Endothelial cell of umbilical vein (primary cell): ENCODE measurements at regions not wholly inside any gene's neighbourhood (a gene's known extent, or its start where the extent isn't known, plus 50 kb on each side); places are given as distances from the start of the nearest gene placed in this dataset.

Experiments
- BruUV-seq: library from RNA; stranded (reverse); fragments of 400-500 nt; replicated peaks from 2 replicates; lab custom pipeline; 2021; lab: Mats Ljungman, UMichigan
- CTCF ChIA-PET: fragments of 300-600, 350-600 bp; sonication (Branson Sonifier 250); formaldehyde crosslinking; loops from one replicate; lab custom pipeline; 2021; ENCODE audit warnings: antibody characterized with exemption, inconsistent platforms; lab: Charles Lee
- POLR2A ChIA-PET: fragments of 300-600, 350-600 bp; sonication (Branson Sonifier 250); formaldehyde crosslinking; loops from one replicate; lab custom pipeline; 2021; ENCODE audit warnings: antibody characterized with exemption, inconsistent platforms; lab: Charles Lee
- DNase-seq: peaks from one replicate; pipeline ENCODE4 v3.0.0-alpha.2; 2011; ENCODE audit warnings: low read depth, low spot score
- FAIRE-seq: peaks from 2 replicates; lab custom pipeline; 2011; peaks lifted over from hg19 to GRCh38; lab: Jason Lieb, UNC
- H2AFZ ChIP-seq: 2 replicates; pipeline ENCODE4 v1.6.0; 2012; ENCODE audit warnings: low read depth, low read length, control low read depth, inconsistent platforms
- H3K27ac ChIP-seq: 2 replicates; pipeline ENCODE4 v1.5.1; 2011; ENCODE audit warnings: low read depth, mild to moderate bottlenecking, control low read depth, low read length, moderate library complexity; ENCODE audit not compliant: insufficient read depth
- H3K27me3 ChIP-seq, 2 experiments: 2 replicates each; pipeline versions ENCODE4 v1.6.0 to v1.6.1; 2011; ENCODE audit warnings: low read length in 2 of 2, mixed read lengths in 1 of 2; ENCODE audit not compliant: control insufficient read depth in 2 of 2, insufficient read depth in 2 of 2
- H3K36me3 ChIP-seq, 2 experiments: 2 replicates in 1 of 2; 3 replicates in 1 of 2; pipeline ENCODE4 v1.5.1; 2011; ENCODE audit warnings: low read length in 2 of 2, mild to moderate bottlenecking in 1 of 2, moderate library complexity in 1 of 2; ENCODE audit not compliant: control insufficient read depth in 2 of 2, insufficient read depth in 2 of 2; ENCODE audit errors: extremely low read depth in 1 of 2
- H3K4me1 ChIP-seq: 3 replicates; pipeline ENCODE4 v1.5.1; 2011; ENCODE audit warnings: mild to moderate bottlenecking, low read length; ENCODE audit not compliant: control insufficient read depth, insufficient read depth; ENCODE audit errors: extremely low read depth
- H3K4me2 ChIP-seq: 2 replicates; pipeline ENCODE4 v1.6.1; 2011; ENCODE audit warnings: low read length, control low read depth, mixed read lengths; ENCODE audit not compliant: insufficient read depth
- H3K4me3 ChIP-seq, 3 experiments: fragments of 200-600 bp in 1 of 3; sonication (generic), shearing (Covaris generic) in 1 of 3; replicated peaks in 1 of 3; 2 replicates each; pipeline ENCODE4 v1.5.1; 2011 to 2016; ENCODE audit warnings: control low read depth in 3 of 3, low read length in 3 of 3, mild to moderate bottlenecking in 2 of 3, inconsistent platforms in 1 of 3, low read depth in 1 of 3, moderate library complexity in 1 of 3; ENCODE audit not compliant: insufficient read depth in 1 of 3
- H3K79me2 ChIP-seq: 2 replicates; pipeline ENCODE4 v1.6.0; 2012; ENCODE audit warnings: low read length, inconsistent platforms; ENCODE audit not compliant: control insufficient read depth, insufficient read depth
- H3K9ac ChIP-seq: replicated peaks from 2 replicates; pipeline ENCODE3; 2011; ENCODE audit warnings: low read length, control low read depth; ENCODE audit not compliant: insufficient read depth; ENCODE audit errors: extremely low read depth
- H3K9me1 ChIP-seq: replicated peaks from 3 replicates; pipeline ENCODE4 v1.6.0; 2011; ENCODE audit warnings: mild to moderate bottlenecking, low read length; ENCODE audit not compliant: control insufficient read depth, insufficient read depth; ENCODE audit errors: extremely low read depth
- H3K9me3 ChIP-seq: replicated peaks from 2 replicates; pipeline ENCODE4 v1.5.1; 2012; ENCODE audit warnings: low read length, inconsistent platforms; ENCODE audit not compliant: control insufficient read depth, insufficient read depth
- H4K20me1 ChIP-seq: replicated peaks from 2 replicates; pipeline ENCODE3; 2011; ENCODE audit warnings: mild to moderate bottlenecking, low read length; ENCODE audit not compliant: control insufficient read depth, insufficient read depth; ENCODE audit errors: extremely low read depth
- CTCF ChIP-seq, 2 donors: IDR thresholded peaks; 1 replicate in 1 of 2; 2 replicates in 1 of 2; pipeline ENCODE4 v1.5.1; 2011; ENCODE audit warnings: low read length in 2 of 2, mild to moderate bottlenecking in 2 of 2, moderate library complexity in 2 of 2, control low read depth in 1 of 2, inconsistent platforms in 1 of 2, low read depth in 1 of 2; ENCODE audit not compliant: insufficient read depth in 1 of 2; ENCODE audit errors: extremely low read depth in 1 of 2
- FOS ChIP-seq: IDR thresholded peaks from 2 replicates; pipeline ENCODE4 v1.6.1; 2011; ENCODE audit warnings: mild to moderate bottlenecking, low read length, moderate library complexity, borderline replicate concordance; ENCODE audit not compliant: insufficient read depth
- GATA2 ChIP-seq: IDR thresholded peaks from 2 replicates; pipeline ENCODE4 v1.7.0; 2011; ENCODE audit warnings: low read depth, mild to moderate bottlenecking, moderate library complexity, mixed read lengths, low read length; ENCODE audit not compliant: insufficient read length, insufficient read depth
- JUN ChIP-seq: IDR thresholded peaks from 2 replicates; pipeline ENCODE4 v1.6.1; 2011; ENCODE audit warnings: borderline replicate concordance, low read depth; ENCODE audit not compliant: insufficient read length, insufficient read depth
- MAX ChIP-seq: IDR thresholded peaks from 2 replicates; pipeline ENCODE4 v1.6.1; 2011; ENCODE audit not compliant: insufficient read depth, insufficient read length
- MYC ChIP-seq: IDR thresholded peaks from one replicate; pipeline ENCODE4 v1.6.1; 2011; ENCODE audit warnings: mild to moderate bottlenecking, low read depth, low read length
- dilution Hi-C: fragments of 300-500 bp; cut with MboI; formaldehyde crosslinking; loops from one replicate; pipeline ENCODE4 v1.15.0; 2019; ENCODE audit warnings: low sequenced_read_pairs; ENCODE audit not compliant: extremely low pct_ligation_motif_present
- intact Hi-C: fragments of 100-400 bp; cut with micrococcal nuclease; formaldehyde crosslinking; loops from one replicate; pipeline ENCODE4 v1.10.0; 2022

GRCh38 chr2:120515759-120516678 lies 170.1 kb downstream of the INHBB start:
- dilution Hi-C loops (no loop called here), intact Hi-C loops (no loop called here)
- H3K4me3 ChIP-seq = no peak overlapping the region
- H3K27ac ChIP-seq = no peak overlapping the region
- H3K9ac ChIP-seq = no peak overlapping the region
- H3K4me1 ChIP-seq = no peaks in the 10 kb centered on the region
- ChIA-PET POLR2A (no interaction called here), CTCF (interaction anchor here (1.4 to 3.1 kb wide), 3 partner anchors 37 to 173 kb away, joined by 3 to 11 read pairs (median 5); no protein-coding TSS in a partner anchor)
- no TSS peak for BruUV-seq
- H3K9me3 ChIP-seq = no peaks in the 10 kb centered on the region
- no peak for FAIRE-seq
- no peaks in the 10 kb centered on the region for H3K9me1 ChIP-seq
- TF ChIP-seq CTCF (IDR thresholded peaks at IDR 0.05; ENCODE audit: extremely low read depth in 1 of 2, insufficient read depth in 1 of 2, low read depth in 1 of 2, low read length in 2 of 2) (no peak), JUN (no peak), GATA2 (no peak), FOS (no peak), MYC (no peak), MAX (no peak)
- H3K27me3 ChIP-seq = peaks cover 12 to 47% of the 10 kb centered on the region in 2 experiments
- no peak for DNase-seq
- no peaks in the 10 kb centered on the region for H3K79me2 ChIP-seq
- no peak overlapping the region for H2AFZ ChIP-seq
- H4K20me1 ChIP-seq = no peaks in the 10 kb centered on the region
- no peaks in the 10 kb centered on the region for H3K36me3 ChIP-seq
- no peak overlapping the region for H3K4me2 ChIP-seq
